ENCODE measurements at regions not wholly inside any gene's neighbourhood (a gene's known extent, or its start where the extent isn't known, plus 50 kb on each side); places are given as distances from the start of the nearest gene placed in this dataset.

DNA sequence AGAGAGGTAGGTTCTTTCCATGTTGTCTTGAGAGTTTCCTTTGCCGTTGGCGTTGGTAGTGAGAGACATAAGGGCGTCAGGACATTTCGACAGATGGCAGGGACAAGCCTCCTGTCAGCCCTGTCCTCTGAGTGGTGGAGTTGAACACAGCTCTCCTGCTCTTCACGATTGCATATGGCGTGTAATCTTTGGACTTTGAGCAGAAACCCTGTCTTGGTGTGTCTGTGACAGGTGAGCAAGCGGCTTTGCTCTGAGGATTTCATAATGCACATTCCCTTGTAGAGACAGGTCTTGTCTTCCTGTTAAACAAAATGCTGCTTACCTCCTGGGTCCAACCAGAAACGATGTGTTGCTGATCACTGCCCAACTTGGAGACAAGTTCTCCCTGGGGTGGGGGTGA, 146.5 kb downstream of the NXNL2 start:
- H3K36me3 ChIP-seq (ENCODE audit: control insufficient read depth, insufficient read depth, low read length) = no peaks in the 10 kb centered on the region
- Mint-ChIP-seq H3K36me3 (ENCODE audit: insufficient read depth, unreplicated experiment) (no peaks in the 10 kb centered on the region), H3K27ac (ENCODE audit: unreplicated experiment) (no peak overlapping the region), H3K9me3 (ENCODE audit: unreplicated experiment) (no peaks in the 10 kb centered on the region), H3K4me3 (ENCODE audit: unreplicated experiment) (no peak overlapping the region), H3K27me3 (ENCODE audit: insufficient read depth, unreplicated experiment) (no peaks in the 10 kb centered on the region), H3K4me1 (ENCODE audit: low read depth, unreplicated experiment) (no peaks in the 10 kb centered on the region)
- no peaks in the 10 kb centered on the region for H3K9me3 ChIP-seq
- no peak overlapping the region for H3K4me3 ChIP-seq (ENCODE audit: low read depth, low read length)
- peak; percentile 19 to 39 for DNase-seq
- no peaks in the 10 kb centered on the region for H3K27me3 ChIP-seq (replicated peaks; ENCODE audit: control insufficient read depth, insufficient read depth, low read length)
- H3K4me1 ChIP-seq = peaks cover 7% of the 10 kb centered on the region; the same call in 1 of the 2 replicates
- intact Hi-C loops (cut with micrococcal nuclease; ENCODE audit: unreplicated experiment) = no loop called here
- CTCF ChIA-PET = no interaction called here
- TF ChIP-seq, protein P1, sequence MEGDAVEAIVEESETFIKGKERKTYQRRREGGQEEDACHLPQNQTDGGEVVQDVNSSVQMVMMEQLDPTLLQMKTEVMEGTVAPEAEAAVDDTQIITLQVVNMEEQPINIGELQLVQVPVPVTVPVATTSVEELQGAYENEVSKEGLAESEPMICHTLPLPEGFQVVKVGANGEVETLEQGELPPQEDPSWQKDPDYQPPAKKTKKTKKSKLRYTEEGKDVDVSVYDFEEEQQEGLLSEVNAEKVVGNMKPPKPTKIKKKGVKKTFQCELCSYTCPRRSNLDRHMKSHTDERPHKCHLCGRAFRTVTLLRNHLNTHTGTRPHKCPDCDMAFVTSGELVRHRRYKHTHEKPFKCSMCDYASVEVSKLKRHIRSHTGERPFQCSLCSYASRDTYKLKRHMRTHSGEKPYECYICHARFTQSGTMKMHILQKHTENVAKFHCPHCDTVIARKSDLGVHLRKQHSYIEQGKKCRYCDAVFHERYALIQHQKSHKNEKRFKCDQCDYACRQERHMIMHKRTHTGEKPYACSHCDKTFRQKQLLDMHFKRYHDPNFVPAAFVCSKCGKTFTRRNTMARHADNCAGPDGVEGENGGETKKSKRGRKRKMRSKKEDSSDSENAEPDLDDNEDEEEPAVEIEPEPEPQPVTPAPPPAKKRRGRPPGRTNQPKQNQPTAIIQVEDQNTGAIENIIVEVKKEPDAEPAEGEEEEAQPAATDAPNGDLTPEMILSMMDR (IDR thresholded peaks at IDR 0.05; ENCODE audit: insufficient read depth in 1 of 2, low read depth in 1 of 2, low read length in 1 of 2, severe bottlenecking in 1 of 2, unreplicated experiment in 1 of 2) = no peak
- POLR2A ChIA-PET = no interaction called here
- no TSS peak for BruUV-seq (replicated peaks)

DNA sequence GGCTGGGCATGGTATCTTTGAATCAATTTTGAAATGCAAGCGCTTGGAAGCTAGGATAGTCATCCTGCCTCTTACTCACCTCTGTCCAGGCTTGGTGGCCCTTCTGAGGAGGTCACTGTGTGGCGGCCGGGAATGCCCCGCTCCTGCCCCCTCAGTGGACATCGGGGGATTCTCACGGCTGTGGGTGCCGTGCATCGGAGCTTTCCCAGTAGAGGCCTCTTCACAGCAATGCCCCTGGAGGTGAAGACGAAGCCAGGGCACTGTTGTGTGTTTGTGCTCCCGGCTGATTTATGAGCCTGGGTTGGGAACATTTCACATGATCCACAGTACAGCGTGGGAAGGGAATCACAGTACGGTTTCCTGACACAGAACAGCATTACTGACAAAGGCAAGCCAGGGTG, 147.5 kb downstream of the NXNL2 start:
- no peak for DNase-seq
- H3K27me3 Mint-ChIP-seq (ENCODE audit: insufficient read depth, unreplicated experiment) = no peaks in the 10 kb centered on the region
- H3K9me3 Mint-ChIP-seq (ENCODE audit: unreplicated experiment) = no peaks in the 10 kb centered on the region
- H3K27ac Mint-ChIP-seq (ENCODE audit: unreplicated experiment) = no peak overlapping the region
- BruUV-seq (replicated peaks) = no TSS peak
- peaks cover 7% of the 10 kb centered on the region; the same call in 1 of the 2 replicates for H3K4me1 ChIP-seq
- intact Hi-C loops (cut with micrococcal nuclease; ENCODE audit: unreplicated experiment) = no loop called here
- no peaks in the 10 kb centered on the region for H3K36me3 Mint-ChIP-seq (ENCODE audit: insufficient read depth, unreplicated experiment)
- H3K27me3 ChIP-seq (replicated peaks; ENCODE audit: control insufficient read depth, insufficient read depth, low read length) = no peaks in the 10 kb centered on the region
- H3K9me3 ChIP-seq = no peaks in the 10 kb centered on the region
- CTCF ChIA-PET = no interaction called here
- no peaks in the 10 kb centered on the region for H3K36me3 ChIP-seq (ENCODE audit: control insufficient read depth, insufficient read depth, low read length)
- TF ChIP-seq, protein P1 (IDR thresholded peaks at IDR 0.05; ENCODE audit: insufficient read depth in 1 of 2, low read depth in 1 of 2, low read length in 1 of 2, severe bottlenecking in 1 of 2, unreplicated experiment in 1 of 2) = no peak
- no peaks in the 10 kb centered on the region for H3K4me1 Mint-ChIP-seq (ENCODE audit: low read depth, unreplicated experiment)
- POLR2A ChIA-PET = no interaction called here
- no peak overlapping the region for H3K4me3 ChIP-seq (ENCODE audit: low read depth, low read length)
- no peak overlapping the region for H3K4me3 Mint-ChIP-seq (ENCODE audit: unreplicated experiment)

DNA sequence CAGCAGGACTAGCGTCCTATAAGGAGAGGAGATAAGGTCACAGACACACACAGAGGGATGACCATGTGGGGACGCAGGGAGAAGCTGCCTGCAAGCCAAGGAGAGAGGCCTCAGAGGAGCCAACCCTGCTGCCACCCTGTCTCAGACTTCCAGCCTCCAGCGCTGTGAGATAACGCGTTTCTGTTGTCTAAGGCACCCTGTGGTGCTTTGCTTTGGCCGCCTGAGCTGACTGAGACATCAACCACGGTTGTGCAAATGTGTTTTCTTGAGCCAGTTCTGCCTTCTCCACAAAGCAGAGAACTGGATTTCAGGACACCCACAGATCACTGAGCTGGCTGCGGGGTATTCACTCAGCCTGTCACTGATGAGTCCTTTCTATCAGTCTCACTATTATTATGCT, 149.1 kb downstream of the NXNL2 start:
- Mint-ChIP-seq H3K4me1 (ENCODE audit: low read depth, unreplicated experiment) (no peaks in the 10 kb centered on the region), H3K27me3 (ENCODE audit: insufficient read depth, unreplicated experiment) (no peaks in the 10 kb centered on the region), H3K9me3 (ENCODE audit: unreplicated experiment) (no peaks in the 10 kb centered on the region), H3K4me3 (ENCODE audit: unreplicated experiment) (no peak overlapping the region), H3K36me3 (ENCODE audit: insufficient read depth, unreplicated experiment) (no peaks in the 10 kb centered on the region), H3K27ac (ENCODE audit: unreplicated experiment) (no peak overlapping the region)
- POLR2A ChIA-PET = no interaction called here
- TF ChIP-seq, protein P1 (IDR thresholded peaks at IDR 0.05; ENCODE audit: insufficient read depth in 1 of 2, low read depth in 1 of 2, low read length in 1 of 2, severe bottlenecking in 1 of 2, unreplicated experiment in 1 of 2) = no peak
- CTCF ChIA-PET = no interaction called here
- no peak overlapping the region for H3K4me3 ChIP-seq (ENCODE audit: low read depth, low read length)
- no peak for DNase-seq
- H3K36me3 ChIP-seq (ENCODE audit: control insufficient read depth, insufficient read depth, low read length) = no peaks in the 10 kb centered on the region
- H3K9me3 ChIP-seq = no peaks in the 10 kb centered on the region
- intact Hi-C loops (cut with micrococcal nuclease; ENCODE audit: unreplicated experiment) = no loop called here
- no TSS peak for BruUV-seq (replicated peaks)
- H3K4me1 ChIP-seq = peaks cover 7% of the 10 kb centered on the region; the same call in 1 of the 2 replicates
- no peaks in the 10 kb centered on the region for H3K27me3 ChIP-seq (replicated peaks; ENCODE audit: control insufficient read depth, insufficient read depth, low read length)

Measured in Caco-2 (cell line).